Renal pelvis (tissue), 1 donor: ENCODE measurements at regions not wholly inside any gene's neighbourhood (a gene's known extent, or its start where the extent isn't known, plus 50 kb on each side); places are given as distances from the start of the nearest gene placed in this dataset.
"Not testable (repeated sequence)": the region's sequence is repeated elsewhere in the genome, so short reads cannot be mapped to it uniquely, and the experiment has no call there.

Source experiments
- DNase-seq: peaks from one replicate; pipeline ENCODE4 v3.0.0-alpha.2; 2013

DNA sequence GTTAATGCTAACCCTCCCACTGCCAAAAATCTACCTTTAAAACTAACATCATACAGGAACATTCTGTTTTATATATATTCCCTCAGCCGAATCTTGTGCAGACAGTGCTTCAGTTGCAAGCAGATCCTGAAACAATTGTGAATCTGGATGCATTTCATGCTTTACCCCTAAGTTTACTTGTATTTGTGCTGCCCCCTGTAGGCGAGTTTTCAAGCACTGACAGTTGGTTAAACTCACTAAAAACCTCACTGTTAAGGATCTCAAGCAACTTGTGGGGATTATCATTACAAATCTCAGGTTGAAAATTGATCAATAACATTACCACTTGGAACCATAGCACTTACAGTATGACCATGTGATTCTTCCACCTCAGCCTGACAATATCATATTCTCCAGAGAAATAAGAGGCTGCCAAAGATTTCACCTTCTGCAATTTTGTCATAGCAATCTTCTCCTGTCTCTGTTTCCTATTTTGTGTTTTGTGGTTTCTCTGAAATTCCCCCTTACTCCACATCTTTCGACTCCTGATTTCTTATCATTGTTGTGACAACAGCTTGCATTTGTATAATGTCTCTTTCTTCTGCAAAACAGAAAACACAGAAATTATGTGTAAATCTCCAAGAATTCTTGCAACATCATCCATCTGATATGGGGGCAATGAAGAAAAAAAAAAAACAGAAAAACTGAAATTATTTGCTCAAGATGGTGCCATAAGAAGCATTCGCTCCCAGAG, 354.6 kb upstream of the SETBP1 start:
- peak; percentile 52 for DNase-seq

DNA sequence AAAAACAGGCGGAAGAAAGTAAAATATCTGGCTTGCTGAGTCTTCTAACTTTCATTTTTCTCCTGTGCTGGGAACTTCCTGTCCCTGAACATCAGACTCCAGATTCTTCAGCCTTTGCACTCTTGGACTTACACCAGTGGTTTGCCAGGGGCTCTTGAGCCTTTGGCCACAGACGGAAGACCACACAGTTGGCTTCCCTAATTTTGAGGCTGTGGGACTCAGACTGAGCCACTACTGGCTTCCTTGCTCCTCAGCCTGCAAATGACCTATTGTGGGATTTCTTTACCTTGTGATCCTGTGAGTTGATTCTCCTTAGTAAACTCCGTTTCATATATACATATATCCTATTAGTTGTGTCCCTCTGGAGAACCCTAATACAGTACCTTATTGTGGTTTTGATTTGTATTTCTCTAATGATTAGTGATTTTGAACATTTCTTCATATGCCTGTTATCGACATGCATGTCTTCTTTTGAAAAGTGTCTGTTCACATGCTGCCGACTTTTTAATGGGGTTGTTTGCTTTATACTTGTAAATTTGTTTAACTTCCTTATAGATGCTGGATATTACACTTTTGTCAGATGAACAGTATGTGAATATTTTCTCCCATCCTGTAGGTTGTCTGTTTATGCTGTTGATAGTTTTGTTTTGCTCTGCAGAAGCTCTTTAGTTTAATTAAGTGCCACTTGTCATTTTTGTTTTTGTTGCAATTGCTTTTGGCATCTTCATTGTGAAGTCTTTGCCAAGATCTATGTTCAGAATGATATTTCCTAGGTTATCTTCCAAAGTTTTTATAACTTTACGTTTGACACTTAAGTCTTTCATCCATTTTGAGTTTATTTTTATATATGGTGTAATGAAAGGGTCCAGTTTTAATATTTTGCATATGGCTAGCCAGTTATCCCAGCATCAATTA, 348.8 kb upstream of the SETBP1 start:
- DNase-seq: no peak

DNA sequence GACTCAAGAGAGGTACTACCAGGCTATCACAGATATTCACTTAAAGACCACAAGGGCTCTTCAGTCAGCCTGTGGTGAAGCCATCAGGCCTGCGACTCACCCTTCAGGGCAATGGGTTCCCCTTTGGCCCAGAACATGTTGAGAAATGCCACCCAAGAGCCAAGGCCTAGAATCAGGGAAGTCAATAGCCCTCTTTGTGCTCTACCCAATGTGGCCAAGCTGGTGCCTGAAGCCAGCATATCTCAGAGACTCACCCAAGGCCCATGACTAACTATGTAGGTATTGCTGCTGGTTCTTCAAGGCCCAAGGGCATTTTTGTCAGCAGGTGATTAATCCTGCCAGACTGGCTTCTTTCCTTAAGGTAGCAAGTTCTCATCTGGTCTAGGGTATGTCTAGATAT, 338.9 kb upstream of the SETBP1 start:
- no peak for DNase-seq

DNA sequence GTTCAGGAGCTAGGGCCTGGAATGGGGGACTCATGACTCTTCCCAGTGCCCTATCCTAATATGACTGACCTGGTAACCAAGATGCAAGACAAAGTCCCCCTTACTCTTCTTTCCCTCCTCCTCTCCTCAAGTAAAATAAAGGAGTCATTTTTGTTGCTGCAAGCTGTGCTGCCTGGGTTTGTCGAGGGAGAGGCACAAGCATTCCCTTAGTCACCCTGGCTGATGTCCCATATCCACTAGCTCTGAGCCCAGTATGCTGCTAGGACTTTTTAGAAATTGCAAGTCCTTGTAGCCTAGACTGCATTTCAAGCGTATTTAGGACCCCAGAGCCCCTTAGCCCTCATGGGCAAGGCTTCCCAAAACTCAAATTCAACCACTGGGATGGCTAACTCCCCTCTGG, 338.5 kb upstream of the SETBP1 start:
- DNase-seq: no peak

DNA sequence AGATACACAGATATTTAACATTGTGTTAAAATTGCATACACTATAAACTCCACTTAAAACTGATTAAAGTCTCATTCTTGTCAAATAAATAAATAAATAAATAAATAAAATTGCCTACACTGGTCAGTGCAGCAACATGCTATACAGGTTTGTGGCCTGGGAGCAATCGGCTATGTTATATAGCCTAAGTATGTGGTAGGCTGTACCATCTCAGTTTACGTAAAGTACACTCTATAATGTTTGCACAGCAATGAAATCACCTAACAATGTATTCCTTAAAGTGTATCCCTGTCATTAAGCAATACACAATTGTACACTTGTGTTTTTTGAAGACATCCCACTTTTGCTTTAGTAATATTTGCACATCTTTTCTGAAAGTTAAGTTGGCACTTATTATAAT, 337.7 kb upstream of the SETBP1 start:
- DNase-seq: no peak

DNA sequence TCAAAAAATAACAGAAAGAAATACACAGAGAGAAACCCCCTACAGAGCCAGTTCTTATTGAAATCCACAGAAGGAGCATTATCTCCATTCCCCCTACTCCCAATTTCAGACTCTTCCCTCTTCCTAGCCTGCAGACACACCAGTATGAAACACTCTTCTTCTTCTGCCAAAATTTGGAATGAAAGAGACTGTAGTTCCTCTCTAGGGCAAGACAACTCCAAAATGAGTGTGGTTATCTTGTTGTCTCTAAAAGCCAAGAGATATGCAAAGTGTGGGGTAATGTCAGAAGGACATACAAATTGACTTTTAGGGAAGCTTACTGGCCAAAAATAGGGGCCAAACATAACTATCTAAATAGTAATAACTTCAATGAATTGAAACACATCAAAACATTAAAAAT, 337.1 kb upstream of the SETBP1 start:
- DNase-seq: no peak

DNA sequence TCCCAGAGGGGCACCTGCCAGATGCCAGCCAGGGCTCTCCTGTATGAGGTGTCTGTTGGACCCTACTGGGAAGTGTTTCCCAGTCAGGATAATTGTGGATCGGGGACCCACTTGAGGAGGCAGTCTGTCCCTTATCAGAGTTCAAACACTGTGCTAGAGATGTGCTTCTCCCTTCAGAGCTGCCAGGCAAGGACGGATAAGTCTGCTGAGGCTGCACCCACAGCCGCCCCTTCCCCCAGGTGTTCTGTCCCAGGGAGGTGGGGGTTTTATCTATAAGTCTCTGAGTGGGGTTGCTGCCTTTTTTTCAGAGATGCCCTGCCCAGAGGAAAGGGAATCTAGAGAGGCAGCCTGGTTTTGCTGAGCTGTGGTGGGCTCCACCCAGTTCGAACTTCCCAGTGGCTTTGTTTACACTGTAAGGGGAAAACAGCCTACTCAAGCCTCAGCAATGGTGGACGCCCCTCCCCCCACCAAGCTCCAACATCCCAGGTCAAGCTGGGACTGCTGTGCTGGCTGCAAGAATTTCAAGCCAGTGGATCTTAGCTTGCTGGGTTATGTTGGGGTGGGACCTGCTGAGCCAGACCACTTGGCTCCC, 324.0 kb upstream of the SETBP1 start:
- no peak for DNase-seq

DNA sequence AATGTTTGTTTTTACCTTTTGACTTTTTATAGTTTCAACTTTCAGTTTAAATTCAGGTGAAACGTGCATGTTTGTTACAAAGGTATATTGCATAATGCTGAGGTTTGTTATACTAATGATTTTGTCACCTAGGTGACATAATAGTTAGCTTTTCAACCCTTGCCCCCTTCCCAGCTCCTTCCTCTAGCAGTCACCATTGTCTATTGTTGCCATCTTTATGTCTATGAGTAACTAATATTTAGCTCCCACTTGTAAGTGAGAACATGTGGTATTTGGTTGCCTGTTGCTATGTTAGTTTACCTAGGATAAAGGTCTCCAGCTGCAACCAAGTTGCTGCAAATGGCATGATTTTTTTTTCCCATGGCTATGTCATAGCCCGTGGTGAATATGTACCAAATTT, 322.3 kb upstream of the SETBP1 start:
- no peak for DNase-seq

DNA sequence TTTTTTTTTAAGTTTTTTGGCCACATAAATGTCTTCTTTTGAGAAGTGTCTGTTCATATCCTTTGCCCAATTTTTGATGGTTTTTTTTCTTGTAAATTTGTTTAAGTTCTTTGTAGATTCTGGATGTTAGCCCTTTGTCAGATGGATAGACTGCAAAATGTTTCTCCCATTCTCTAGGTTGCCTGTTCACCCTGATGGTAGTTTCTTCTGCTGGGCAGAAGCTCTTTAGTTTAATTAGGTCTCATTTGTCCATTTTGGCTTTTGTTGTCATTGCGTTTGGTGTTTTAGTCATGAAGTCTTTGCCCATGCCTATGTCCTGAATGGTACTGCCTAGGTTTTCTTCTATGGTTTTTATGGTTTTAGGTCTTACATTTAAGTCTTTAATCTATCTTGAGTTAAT, 320.9 kb upstream of the SETBP1 start:
- not testable (repeated sequence) for DNase-seq

DNA sequence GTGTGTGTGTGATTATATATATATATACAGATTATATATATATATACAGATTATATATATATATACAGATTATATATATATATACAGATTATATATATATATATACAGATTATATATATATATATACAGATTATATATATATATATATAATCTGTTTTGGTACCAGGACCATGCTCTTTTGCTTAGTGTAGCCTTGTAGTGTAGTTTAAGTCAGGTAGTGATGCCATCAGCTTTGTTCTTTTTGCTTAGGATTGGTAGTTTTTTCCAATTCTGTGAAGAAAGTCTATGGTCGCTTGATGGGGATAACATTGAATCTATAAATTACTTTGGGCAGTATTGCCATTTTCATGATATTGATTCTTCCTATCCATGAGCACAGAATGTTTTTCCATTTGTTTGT, 318.5 kb upstream of the SETBP1 start:
- DNase-seq: not testable (repeated sequence)

DNA sequence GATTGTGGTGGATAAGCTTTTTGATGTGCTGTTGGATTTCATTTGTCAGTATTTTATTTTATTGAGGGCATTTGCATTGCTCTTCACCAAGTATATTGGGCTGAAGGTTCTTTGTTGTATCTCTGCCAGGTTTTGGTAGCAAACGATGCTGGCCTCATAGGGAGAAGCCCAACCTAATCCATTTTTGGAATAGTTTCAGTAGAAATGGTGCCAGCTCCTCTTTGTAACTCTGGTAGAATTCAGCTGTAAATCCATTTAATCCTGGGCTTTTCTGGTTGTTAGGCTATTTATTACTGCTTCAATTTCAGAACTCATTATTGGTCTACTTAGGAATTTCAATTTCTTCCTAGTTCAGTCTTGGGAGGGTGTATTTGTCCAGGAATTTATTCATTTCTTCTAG, 309.8 kb upstream of the SETBP1 start:
- no peak for DNase-seq

DNA sequence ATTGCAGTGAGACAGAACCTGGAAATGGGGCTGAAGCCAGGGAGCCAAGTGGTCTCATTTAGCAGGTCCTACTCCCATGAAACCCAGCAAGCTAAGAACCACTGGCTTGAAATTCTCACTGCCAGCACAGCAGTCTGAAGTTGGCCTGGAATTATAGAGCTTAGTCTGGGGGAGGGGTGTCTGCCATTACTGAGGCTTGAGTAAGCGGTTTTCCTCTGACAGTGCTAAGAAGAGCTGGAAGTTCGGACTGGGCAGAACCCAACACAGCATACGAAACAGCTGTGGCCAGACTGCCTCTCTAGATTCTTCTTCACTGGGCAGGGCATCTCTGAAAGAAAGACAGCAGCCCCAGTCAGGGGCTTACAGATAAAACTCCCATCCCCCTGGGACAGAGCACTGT, 305.7 kb upstream of the SETBP1 start:
- DNase-seq: no peak

DNA sequence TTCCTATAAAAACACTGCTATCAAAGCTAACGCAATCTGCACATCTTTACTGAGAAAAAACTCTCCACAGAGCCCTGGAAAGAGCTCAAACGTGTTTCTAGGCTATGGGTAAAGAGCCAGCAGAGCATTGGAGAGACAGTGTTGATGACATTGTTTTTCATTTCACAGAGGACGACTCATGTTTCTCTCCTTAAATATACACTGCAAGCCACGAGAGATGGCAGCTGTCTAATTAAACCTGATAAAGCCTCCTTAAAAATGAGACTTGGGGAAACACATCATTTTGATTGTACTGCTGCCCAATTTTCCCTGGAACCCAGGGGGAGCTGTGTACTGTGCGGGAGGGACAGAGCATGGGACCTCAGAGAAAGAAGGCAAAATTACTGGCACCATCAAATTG, 294.3 kb upstream of the SETBP1 start:
- no peak for DNase-seq

DNA sequence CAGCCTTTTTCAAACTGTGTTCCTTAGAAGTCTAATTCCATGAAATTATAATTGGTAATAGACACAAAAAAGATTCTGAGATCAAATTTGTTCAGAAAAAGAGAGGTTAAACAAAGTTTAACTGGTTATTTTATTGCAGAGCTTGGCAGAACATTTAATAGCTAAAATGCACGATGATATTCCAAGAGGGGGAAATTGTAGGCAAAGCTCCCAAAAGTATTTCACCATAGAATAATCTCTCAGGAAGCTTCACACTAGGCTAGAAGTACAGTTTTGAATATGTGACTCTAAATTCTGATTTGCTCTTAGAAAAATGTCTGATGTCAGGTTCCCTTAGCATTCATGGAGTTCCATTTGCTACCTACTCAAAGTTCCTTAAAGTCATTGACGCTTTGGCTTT, 292.4 kb upstream of the SETBP1 start:
- no peak for DNase-seq

DNA sequence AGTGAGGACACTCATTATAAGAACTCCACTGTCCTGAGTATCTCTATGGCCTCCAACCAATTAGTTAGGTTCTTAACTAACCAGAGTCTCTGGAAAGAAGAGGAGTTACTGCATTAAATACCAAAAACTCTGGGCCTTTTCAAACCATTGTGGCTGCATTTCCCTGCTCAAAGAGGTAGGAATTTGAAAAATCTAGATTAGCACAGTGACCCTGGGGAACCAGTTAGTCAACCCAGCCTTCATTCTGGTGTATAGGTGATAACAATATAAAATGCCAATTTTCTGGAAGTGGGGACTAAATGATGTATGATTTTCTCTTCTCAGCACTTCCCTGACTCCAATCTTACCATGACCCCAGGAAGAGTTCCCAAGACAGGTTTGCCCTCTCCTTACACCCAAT, 287.8 kb upstream of the SETBP1 start:
- DNase-seq: no peak

DNA sequence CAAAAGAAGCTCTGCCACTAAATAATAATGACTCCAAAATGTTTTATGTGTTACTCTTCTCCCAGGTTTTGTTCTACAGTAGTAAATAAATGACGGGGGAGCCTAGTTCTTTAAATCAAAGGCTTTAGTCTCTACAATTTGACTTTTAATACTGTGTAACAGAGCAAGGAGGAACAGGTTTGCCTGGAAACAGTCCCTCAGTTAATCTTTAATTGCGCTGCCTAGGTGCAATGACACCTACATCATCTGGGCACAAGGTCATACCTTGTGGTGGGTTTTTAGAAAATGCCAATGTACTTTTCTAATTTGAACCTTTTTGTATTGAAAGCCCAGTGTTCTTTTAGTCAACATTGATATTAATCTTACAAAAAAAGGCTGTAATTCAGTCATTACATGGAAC, 287.3 kb upstream of the SETBP1 start:
- DNase-seq: peak; percentile 40

DNA sequence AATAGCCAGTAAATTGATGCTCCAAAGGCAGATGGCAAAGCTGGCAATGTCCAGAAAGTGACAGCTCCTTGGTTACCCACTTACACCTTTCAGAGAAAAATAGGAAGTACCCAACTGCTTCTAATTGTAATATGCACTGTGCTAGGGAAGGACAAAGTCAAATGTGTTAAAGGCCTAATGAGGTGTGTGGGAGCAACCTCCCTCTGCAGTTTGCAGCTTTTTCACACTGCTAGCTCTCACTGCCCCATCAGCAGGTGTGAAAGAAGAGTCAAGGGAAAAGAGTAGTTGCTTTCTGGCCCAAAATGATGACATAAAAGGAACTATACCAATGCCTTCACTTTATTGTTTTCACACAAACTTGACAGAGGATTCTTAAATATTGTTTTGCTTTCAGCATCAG, 284.1 kb upstream of the SETBP1 start:
- DNase-seq: no peak

DNA sequence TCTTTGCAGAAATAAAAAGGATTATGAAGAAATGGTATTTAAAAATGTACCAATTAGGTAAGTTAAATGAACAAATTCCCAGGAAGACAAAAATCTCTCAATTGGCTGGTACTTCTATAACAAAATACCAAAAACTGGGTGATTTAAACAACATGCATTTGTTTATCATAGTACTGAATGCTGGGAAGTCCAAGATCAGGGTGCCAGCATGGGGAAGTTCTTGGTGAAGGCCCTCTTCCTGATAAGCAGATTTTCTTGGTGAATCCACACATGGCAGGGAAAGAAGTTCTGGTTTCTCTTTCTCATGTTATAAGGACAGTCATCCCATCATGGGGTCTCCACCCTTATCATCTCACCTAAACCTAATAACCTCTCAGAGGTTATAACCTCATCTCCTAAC, 271.6 kb upstream of the SETBP1 start:
- DNase-seq: no peak

DNA sequence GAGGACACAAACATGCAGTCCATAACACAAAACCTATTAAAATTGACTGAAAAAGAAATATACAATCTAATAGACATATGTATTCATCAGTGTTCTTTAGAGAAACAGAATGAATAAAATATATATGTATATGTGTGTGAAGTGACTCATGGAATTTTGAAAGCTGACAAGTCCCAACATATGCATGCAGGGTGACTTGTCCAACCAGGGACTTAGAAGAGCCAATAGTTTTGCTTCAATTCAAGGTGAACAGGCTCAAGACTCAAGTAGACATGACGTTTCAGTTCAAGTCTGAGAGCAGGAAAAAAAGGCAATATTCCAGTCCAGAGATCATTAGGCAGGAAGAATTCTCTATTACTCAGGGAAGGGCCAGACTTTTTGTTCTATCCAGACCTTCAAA, 271.2 kb upstream of the SETBP1 start:
- no peak for DNase-seq

DNA sequence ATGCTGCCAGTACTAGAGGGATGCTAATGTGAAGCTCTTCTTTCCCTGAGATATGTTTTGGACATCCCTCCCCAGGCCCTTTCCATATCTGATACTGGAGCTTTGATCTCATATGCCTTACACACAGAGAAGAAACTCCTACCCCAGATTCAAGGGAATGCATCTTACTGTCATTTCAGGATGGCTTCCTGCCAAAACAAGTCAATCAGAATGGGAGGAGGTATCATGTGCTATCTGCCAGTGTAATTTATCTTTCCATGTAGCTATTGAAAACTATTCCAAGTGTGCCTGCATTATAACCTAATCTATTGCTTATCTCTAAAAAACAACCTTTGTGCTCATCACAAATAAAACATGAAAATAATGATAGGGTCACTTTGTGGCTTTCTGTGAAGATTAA, 269.9 kb upstream of the SETBP1 start:
- DNase-seq: no peak

DNA sequence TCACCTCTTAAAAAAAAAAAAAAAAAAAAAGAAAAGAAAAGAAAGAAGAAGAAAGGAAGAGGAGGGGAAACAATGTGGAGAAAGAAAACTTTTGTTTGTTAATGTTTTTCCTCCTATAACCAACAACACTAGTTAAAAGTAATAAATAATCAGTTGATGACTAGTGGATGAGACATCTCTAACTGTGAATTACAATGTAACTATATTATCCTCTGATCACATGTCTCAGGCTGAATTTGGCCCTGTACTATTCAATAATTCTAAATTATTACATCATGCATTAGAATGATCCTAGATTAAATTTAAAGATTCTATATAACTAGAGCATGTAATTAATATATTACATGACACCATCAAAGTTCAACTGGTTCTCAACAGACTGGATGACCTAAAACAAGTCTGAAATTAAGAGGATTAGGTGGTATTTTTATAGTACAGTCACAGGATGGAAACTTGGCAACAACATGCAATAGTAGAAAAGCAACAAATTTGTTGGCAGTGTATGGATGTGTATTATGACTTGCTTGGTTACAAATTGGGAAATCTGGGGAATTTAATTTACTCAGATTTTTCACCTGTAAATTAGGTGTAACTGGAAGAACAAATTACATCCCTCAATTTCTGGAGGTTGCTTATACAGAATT, 269.3 kb upstream of the SETBP1 start:
- no peak for DNase-seq

DNA sequence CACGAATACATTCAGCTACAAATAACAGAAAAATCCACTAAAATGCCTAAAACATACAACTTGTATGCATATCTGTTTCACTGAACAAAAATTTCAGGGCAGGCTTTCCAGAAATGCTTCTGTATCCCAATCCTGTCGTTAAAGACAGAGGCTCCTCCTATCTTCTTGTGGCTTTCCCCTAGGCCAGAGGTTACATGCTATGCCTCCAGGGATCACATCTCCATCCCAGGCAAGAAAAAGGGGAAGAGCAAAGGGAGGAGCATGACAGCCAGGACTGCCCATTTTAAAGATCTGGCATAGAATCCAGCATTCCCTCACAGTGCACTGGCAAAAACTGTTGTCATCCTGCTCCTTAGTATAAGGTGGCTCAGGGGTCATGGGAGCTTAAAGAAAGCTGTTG, 268.7 kb upstream of the SETBP1 start:
- DNase-seq: no peak
